NT2/D1 (cell line): ENCODE measurements at regions not wholly inside any gene's neighbourhood (a gene's known extent, or its start where the extent isn't known, plus 50 kb on each side); places are given as distances from the start of the nearest gene placed in this dataset.

Experiments
- YY1 ChIP-seq: IDR thresholded peaks from 2 replicates; pipeline ENCODE4 v1.6.1; 2011; ENCODE audit not compliant: insufficient read length, insufficient read depth
- ZNF274 ChIP-seq: IDR thresholded peaks from 2 replicates; pipeline ENCODE4 v1.6.1; 2011; ENCODE audit warnings: mild to moderate bottlenecking, low read depth, low read length

- TF ChIP-seq YY1: no peak
- TF ChIP-seq ZNF274: no peak
Observed at GRCh38 chr5:3024126-3024525, 272.6 kb upstream of the IRX2 start.
